H1 (cell line): ENCODE measurements at regions not wholly inside any gene's neighbourhood (a gene's known extent, or its start where the extent isn't known, plus 50 kb on each side); places are given as distances from the start of the nearest gene placed in this dataset.

Experiments used
- CTCF ChIA-PET: fragments of 300-600 bp; sonication (Branson Sonifier 250); formaldehyde crosslinking; loops from one replicate; lab custom pipeline; 2021; ENCODE audit not compliant: partially characterized antibody; lab: Charles Lee
- POLR2A ChIA-PET: fragments of 300-600 bp; sonication (Branson Sonifier 250); formaldehyde crosslinking; loops from one replicate; lab custom pipeline; 2021; ENCODE audit warnings: inconsistent platforms; ENCODE audit not compliant: partially characterized antibody; lab: Charles Lee
- DNase-seq, 2 experiments: peaks; one replicate each; pipeline versions ENCODE4 v3.0.0 to v3.0.0-alpha.2; 2010 to 2022; ENCODE audit warnings: low spot score in 2 of 2, low read depth in 1 of 2, mixed read lengths in 1 of 2
- FAIRE-seq: peaks from 2 replicates; lab custom pipeline; 2011; peaks lifted over from hg19 to GRCh38; lab: Jason Lieb, UNC
- H2AFZ ChIP-seq: 2 replicates; pipeline ENCODE4 v1.8.1; 2012; ENCODE audit warnings: low read length, inconsistent platforms
- H2AK5ac ChIP-seq: 2 replicates; pipeline ENCODE4 v1.6.1; 2013; ENCODE audit warnings: low read depth, low read length
- H2BK120ac ChIP-seq: replicated peaks from 2 replicates; pipeline ENCODE3; 2013; ENCODE audit warnings: low read depth, low read length, inconsistent platforms
- H2BK12ac ChIP-seq: 2 replicates; pipeline ENCODE4 v1.6.1; 2013; ENCODE audit warnings: low read depth, low read length
- H2BK15ac ChIP-seq: 2 replicates; pipeline ENCODE4 v1.6.1; 2013; ENCODE audit warnings: low read length
- H2BK20ac ChIP-seq: 2 replicates; pipeline ENCODE4 v1.6.1; 2013; ENCODE audit warnings: low read length
- H2BK5ac ChIP-seq: 2 replicates; pipeline ENCODE4 v1.6.1; 2013; ENCODE audit warnings: low read depth, low read length
- H3K14ac ChIP-seq: 2 replicates; pipeline ENCODE4 v1.6.1; 2013; ENCODE audit warnings: inconsistent platforms; ENCODE audit not compliant: insufficient read length
- H3K18ac ChIP-seq: 2 replicates; pipeline ENCODE4 v1.6.1; 2013; ENCODE audit warnings: low read length; ENCODE audit errors: extremely low read depth
- H3K23ac ChIP-seq: 2 replicates; pipeline ENCODE4 v1.6.1; 2013; ENCODE audit warnings: inconsistent platforms; ENCODE audit not compliant: insufficient read length
- H3K23me2 ChIP-seq: 2 replicates; pipeline ENCODE4 v1.6.1; 2013; ENCODE audit warnings: low read depth, low read length
- H3K27ac ChIP-seq: 2 replicates; pipeline ENCODE4 v1.6.1; 2011; ENCODE audit warnings: low read depth, low read length, inconsistent platforms
- H3K27me3 ChIP-seq, 4 experiments: replicated peaks in 1 of 4; 1 replicate in 1 of 4; 2 replicates in 3 of 4; pipeline versions ENCODE4 v1.6.1 to v1.8.1; 2011 to 2013; ENCODE audit warnings: low read length in 3 of 4, mild to moderate bottlenecking in 3 of 4, inconsistent platforms in 2 of 4, mixed read lengths in 2 of 4, moderate library complexity in 1 of 4; ENCODE audit not compliant: control insufficient read depth in 3 of 4, insufficient read depth in 3 of 4; ENCODE audit errors: extremely low read depth in 1 of 4
- H3K36me3 ChIP-seq, 4 experiments: 2 replicates each; pipeline versions ENCODE4 v1.6.1 to v1.8.1; 2011 to 2013; ENCODE audit warnings: mild to moderate bottlenecking in 4 of 4, low read length in 3 of 4, moderate library complexity in 2 of 4, control low read depth in 1 of 4, inconsistent platforms in 1 of 4; ENCODE audit not compliant: insufficient read depth in 4 of 4, control insufficient read depth in 2 of 4
- H3K4ac ChIP-seq: replicated peaks from 2 replicates; pipeline ENCODE3; 2013; ENCODE audit warnings: low read length, low read depth, mixed read lengths, inconsistent platforms; ENCODE audit not compliant: insufficient read length
- H3K4me1 ChIP-seq, 4 experiments: replicated peaks in 1 of 4; 1 replicate in 1 of 4; 2 replicates in 3 of 4; pipeline versions ENCODE4 v1.6.1 to v1.8.1; 2011 to 2013; ENCODE audit warnings: low read length in 3 of 4, inconsistent platforms in 2 of 4, mixed read lengths in 1 of 4; ENCODE audit not compliant: insufficient read depth in 4 of 4, control insufficient read depth in 3 of 4
- H3K4me2 ChIP-seq, 2 experiments: 2 replicates each; pipeline versions ENCODE4 v1.6.1 to v1.8.1; 2011 to 2013; ENCODE audit warnings: low read depth in 2 of 2, low read length in 2 of 2, control low read depth in 1 of 2, inconsistent platforms in 1 of 2, mild to moderate bottlenecking in 1 of 2; ENCODE audit not compliant: insufficient read depth in 1 of 2
- H3K4me3 ChIP-seq, 4 experiments: fragments of 200-600, 300-600 bp in 1 of 4; sonication (generic), shearing (Covaris generic), sonication (Bioruptor Twin) in 1 of 4; 2 replicates each; pipeline versions ENCODE4 v1.5.1 to v1.8.1; 2011 to 2016; ENCODE audit warnings: low read length in 4 of 4, low read depth in 3 of 4, control low read depth in 2 of 4, inconsistent platforms in 2 of 4, mild to moderate bottlenecking in 2 of 4, mixed read lengths in 1 of 4, moderate library complexity in 1 of 4; ENCODE audit not compliant: insufficient read depth in 2 of 4; ENCODE audit errors: extremely low read depth in 1 of 4
- H3K56ac ChIP-seq: replicated peaks from 2 replicates; pipeline ENCODE3; 2013; ENCODE audit warnings: low read depth, mild to moderate bottlenecking, mixed read lengths, low read length, inconsistent platforms; ENCODE audit not compliant: insufficient read length
- H3K79me1 ChIP-seq: 2 replicates; pipeline ENCODE4 v1.6.1; 2013; ENCODE audit warnings: low read depth, low read length, control low read depth
- H3K79me2 ChIP-seq, 2 experiments: 2 replicates each; pipeline versions ENCODE4 v1.6.1 to v1.8.1; 2012 to 2013; ENCODE audit warnings: low read length in 2 of 2, mild to moderate bottlenecking in 2 of 2, inconsistent platforms in 1 of 2; ENCODE audit not compliant: insufficient read depth in 2 of 2, control insufficient read depth in 1 of 2
- H3K9ac ChIP-seq, 4 experiments: replicated peaks in 1 of 4; 1 replicate in 1 of 4; 2 replicates in 3 of 4; pipeline versions ENCODE4 v1.6.1 to v1.8.1; 2011 to 2013; ENCODE audit warnings: low read depth in 3 of 4, low read length in 3 of 4, control low read depth in 2 of 4, mild to moderate bottlenecking in 2 of 4, moderate library complexity in 2 of 4, inconsistent platforms in 1 of 4; ENCODE audit errors: extremely low read depth in 1 of 4
- H3K9me3 ChIP-seq, 2 experiments: 2 replicates each; pipeline versions ENCODE4 v1.6.1 to v1.8.1; 2012 to 2013; ENCODE audit warnings: mild to moderate bottlenecking in 2 of 2, moderate library complexity in 2 of 2, control low read depth in 1 of 2, inconsistent platforms in 1 of 2, low read depth in 1 of 2, low read length in 1 of 2, mixed read lengths in 1 of 2; ENCODE audit not compliant: insufficient read depth in 2 of 2
- H4K20me1 ChIP-seq, 2 experiments: replicated peaks in 1 of 2; 2 replicates each; pipeline versions ENCODE3 to v1.8.1; 2011 to 2013; ENCODE audit warnings: inconsistent platforms in 2 of 2, low read length in 2 of 2, mild to moderate bottlenecking in 1 of 2; ENCODE audit not compliant: insufficient read depth in 2 of 2, control insufficient read depth in 1 of 2
- H4K5ac ChIP-seq: 2 replicates; pipeline ENCODE4 v1.6.1; 2013; ENCODE audit warnings: low read length, low read depth, mixed read lengths, inconsistent platforms; ENCODE audit not compliant: insufficient read length
- H4K8ac ChIP-seq: 2 replicates; pipeline ENCODE4 v1.8.0; 2013; ENCODE audit warnings: mild to moderate bottlenecking, moderate library complexity, low read length, inconsistent platforms; ENCODE audit not compliant: insufficient read depth; ENCODE audit errors: extremely low read depth
- H4K91ac ChIP-seq: replicated peaks from 2 replicates; pipeline ENCODE3; 2013; ENCODE audit warnings: low read length, mixed read lengths, inconsistent platforms; ENCODE audit not compliant: insufficient read length
- MAX ChIP-seq: IDR thresholded peaks from 2 replicates; pipeline ENCODE4 v1.6.1; 2012; ENCODE audit warnings: inconsistent platforms
- PHF8 ChIP-seq: fragments of 200-600 bp; sonication (generic); conservative IDR thresholded peaks from 2 replicates; pipeline ENCODE4 v1.7.1; 2012; ENCODE audit warnings: low read depth, mild to moderate bottlenecking, inconsistent platforms, low read length, moderate library complexity
- SP4 ChIP-seq: IDR thresholded peaks from 2 replicates; pipeline ENCODE4 v1.6.1; 2012; ENCODE audit warnings: low read length, inconsistent platforms
- WGBS, 2 experiments: shearing (Covaris generic) in 1 of 2; methylation state at CpG; one replicate each; pipeline versions ENCODE4 v1.1.6 to v1.1.7; 2013 to 2015; ENCODE audit warnings: low lambda C conversion rate in 2 of 2, mixed read lengths in 2 of 2, inconsistent platforms in 1 of 2, low coverage in 1 of 2, missing lambda C conversion rate in 1 of 2; ENCODE audit not compliant: insufficient replicate concordance in 2 of 2, insufficient coverage in 1 of 2, insufficient read length in 1 of 2; ENCODE audit errors: extremely low coverage in 1 of 2, missing lambda C conversion rate in 1 of 2; 5-methylcytosine and 5-hydroxymethylcytosine counted together

- no peaks in the 10 kb centered on the region for H3K79me2 ChIP-seq
- H2BK20ac ChIP-seq = no peak overlapping the region
- no peak overlapping the region for H2AFZ ChIP-seq
- no peaks in the 10 kb centered on the region for H3K79me1 ChIP-seq
- H3K4ac ChIP-seq = no peak overlapping the region
- no peak overlapping the region for H3K4me2 ChIP-seq
- ChIA-PET CTCF (interaction anchor here (1.1 kb wide), 1 partner anchor 8 kb away, joined by 3 read pairs; no protein-coding TSS in a partner anchor), POLR2A (no interaction called here)
- 83% methylated on average over 3 of the region's 3 CpGs; no CpG with 5 or more reads in 1 of the 2 experiments for WGBS, 2 experiments
- no peaks in the 10 kb centered on the region for H3K23me2 ChIP-seq
- H3K23ac ChIP-seq = no peak overlapping the region
- no peak overlapping the region for H4K5ac ChIP-seq
- no peak overlapping the region for H4K8ac ChIP-seq
- H2BK12ac ChIP-seq = no peak overlapping the region
- DNase-seq = no peak
- no peak overlapping the region for H3K9ac ChIP-seq
- no peak overlapping the region for H2BK15ac ChIP-seq
- no peak overlapping the region for H3K27ac ChIP-seq
- no peak overlapping the region for H3K4me3 ChIP-seq
- no peak overlapping the region; the same call in 1 of the 2 replicates for H2AK5ac ChIP-seq
- H3K4me1 ChIP-seq = no peaks in the 10 kb centered on the region
- no peak overlapping the region for H3K14ac ChIP-seq
- H2BK5ac ChIP-seq = no peak overlapping the region
- no peak overlapping the region for H3K18ac ChIP-seq
- peaks cover 0 to 4% of the 10 kb centered on the region in 2 experiments; a peak in 1 of 4 replicates for H3K9me3 ChIP-seq
- H4K91ac ChIP-seq = no peak overlapping the region
- no peaks in the 10 kb centered on the region for H3K36me3 ChIP-seq
- no peaks in the 10 kb centered on the region for H3K27me3 ChIP-seq
- no peaks in the 10 kb centered on the region for H4K20me1 ChIP-seq
- H2BK120ac ChIP-seq = no peak overlapping the region
- no peak for FAIRE-seq
- no peak overlapping the region for H3K56ac ChIP-seq
- TF ChIP-seq SP4 (no peak), PHF8 (no peak), MAX (no peak)
Observed at GRCh38 chr2:128433911-128434550, 115.4 kb upstream of the HS6ST1 start.
